ENCODE measurements at regions not wholly inside any gene's neighbourhood (a gene's known extent, or its start where the extent isn't known, plus 50 kb on each side); places are given as distances from the start of the nearest gene placed in this dataset.

GRCh38 chr12:91896286-91897024 lies 249.2 kb downstream of the BTG1 start:
- TF ChIP-seq CTCF (conservative IDR thresholded peaks at IDR 0.05; ENCODE audit: low read length) (no peak), EZH2phosphoT487 (IDR thresholded peaks at IDR 0.05; ENCODE audit: borderline replicate concordance, low read depth, low read length) (no peak)
